ENCODE measurements at regions not wholly inside any gene's neighbourhood (a gene's known extent, or its start where the extent isn't known, plus 50 kb on each side); places are given as distances from the start of the nearest gene placed in this dataset.

GRCh38 chr2:15730545-15731212, 139.0 kb downstream of the DDX1 start:
- no peak for TF ChIP-seq CTCF (IDR thresholded peaks at IDR 0.05)
- peak; percentile 87 to 89 for TF ChIP-seq POLR2AphosphoS5 (IDR thresholded peaks at IDR 0.05)

Data from esophagus muscularis mucosa (tissue), 3 donors.